SK-N-SH treated with all-trans-retinoic acid at 6 μM for 48 hours (cell line): ENCODE measurements at regions not wholly inside any gene's neighbourhood (a gene's known extent, or its start where the extent isn't known, plus 50 kb on each side); places are given as distances from the start of the nearest gene placed in this dataset.

ENCODE experiments used
- ATAC-seq: fragments of 200-7000 bp; cut with Tn5 transposase; 3 replicates; pipeline ENCODE4 v1.9.1; 2020; ENCODE audit warnings: mild to moderate bottlenecking, moderate library complexity
- ARNTL ChIP-seq: fragments of 450-650 bp; formaldehyde crosslinking; IDR thresholded peaks from 2 replicates; pipeline ENCODE4 v1.5.0; 2020; ENCODE audit warnings: low read depth, mild to moderate bottlenecking, moderate library complexity, borderline replicate concordance
- BACH2 ChIP-seq: fragments of 250-450 bp; sonication (Bioruptor Pico); IDR thresholded peaks from 2 replicates; pipeline ENCODE4 v1.9.0; 2021; ENCODE audit warnings: mild to moderate bottlenecking, borderline replicate concordance
- CSDC2 ChIP-seq: fragments of 250-450 bp; sonication (Bioruptor Pico); IDR thresholded peaks from 2 replicates; pipeline ENCODE4 v1.5.0; 2020; ENCODE audit warnings: mild to moderate bottlenecking, moderate library complexity
- ESRRG ChIP-seq: fragments of 250-450 bp; sonication (Bioruptor Pico); IDR thresholded peaks from 2 replicates; pipeline ENCODE4 v1.6.1; 2021; ENCODE audit warnings: mild to moderate bottlenecking
- GLIS3 ChIP-seq: fragments of 250-450 bp; sonication (Bioruptor Pico); IDR thresholded peaks from 2 replicates; pipeline ENCODE4 v1.5.0; 2020; ENCODE audit warnings: mild to moderate bottlenecking, moderate library complexity
- ISL1 ChIP-seq: fragments of 250-450 bp; sonication (Bioruptor Pico); IDR thresholded peaks from 2 replicates; pipeline ENCODE4 v2.1.2; 2022; ENCODE audit warnings: mild to moderate bottlenecking, moderate library complexity
- OSR1 ChIP-seq: fragments of 250-450 bp; sonication (Bioruptor Pico); IDR thresholded peaks from 2 replicates; pipeline ENCODE4 v1.8.0; 2022; ENCODE audit warnings: moderate library complexity, mild to moderate bottlenecking, inconsistent platforms
- PPARA ChIP-seq: fragments of 250-450 bp; sonication (Bioruptor Pico); IDR thresholded peaks from 2 replicates; pipeline ENCODE4 v1.5.0; 2020; ENCODE audit warnings: mild to moderate bottlenecking, borderline replicate concordance
- RARB ChIP-seq: fragments of 250-450 bp; sonication (Bioruptor Pico); IDR thresholded peaks from 2 replicates; pipeline ENCODE4 v1.8.0; 2021; ENCODE audit warnings: mild to moderate bottlenecking, moderate library complexity
- SNAI2 ChIP-seq: fragments of 250-450 bp; sonication (Bioruptor Pico); IDR thresholded peaks from 2 replicates; pipeline ENCODE4 v1.5.0; 2020; ENCODE audit warnings: mild to moderate bottlenecking, moderate library complexity
- TCF4 ChIP-seq: fragments of 250-450 bp; sonication (Bioruptor Pico); IDR thresholded peaks from 2 replicates; pipeline ENCODE4 v1.8.0; 2021; ENCODE audit warnings: mild to moderate bottlenecking, moderate library complexity, borderline replicate concordance
- TOX ChIP-seq: fragments of 250-450 bp; sonication (Bioruptor Pico); IDR thresholded peaks from 2 replicates; pipeline ENCODE4 v1.8.0; 2021; ENCODE audit warnings: mild to moderate bottlenecking, moderate library complexity, borderline replicate concordance
- ZFP3 ChIP-seq: fragments of 250-450 bp; sonication (Bioruptor Pico); IDR thresholded peaks from 2 replicates; pipeline ENCODE4 v1.5.0; 2020; ENCODE audit warnings: mild to moderate bottlenecking, moderate library complexity
- ZFP30 ChIP-seq: fragments of 450-650 bp; formaldehyde crosslinking; IDR thresholded peaks from 2 replicates; pipeline ENCODE4 v1.5.0; 2022; ENCODE audit warnings: mild to moderate bottlenecking, moderate library complexity
- ZNF565 ChIP-seq: fragments of 450-650 bp; formaldehyde crosslinking; conservative IDR thresholded peaks from 2 replicates; pipeline ENCODE4 v1.5.0; 2020; ENCODE audit warnings: low read depth, mild to moderate bottlenecking, moderate library complexity
- ZNF8 ChIP-seq: fragments of 450-650 bp; formaldehyde crosslinking; IDR thresholded peaks from 2 replicates; pipeline ENCODE4 v1.5.0; 2020; ENCODE audit warnings: mild to moderate bottlenecking, moderate library complexity
- TF ChIP-seq, protein P1 (sequence below): fragments of 250-450 bp; sonication (Bioruptor Pico); IDR thresholded peaks from 2 replicates; pipeline ENCODE4 v1.5.1; 2020; ENCODE audit warnings: low read depth, mild to moderate bottlenecking, moderate library complexity
- TF ChIP-seq, protein P2 (sequence below): fragments of 250-450 bp; sonication (Bioruptor Pico); IDR thresholded peaks from 2 replicates; pipeline ENCODE4 v1.5.1; 2021; ENCODE audit warnings: mild to moderate bottlenecking, moderate library complexity
- TF ChIP-seq, protein P3 (sequence below): fragments of 250-450 bp; sonication (Bioruptor Pico); IDR thresholded peaks from 2 replicates; pipeline ENCODE4 v1.8.0; 2020; ENCODE audit warnings: mild to moderate bottlenecking, moderate library complexity, borderline replicate concordance
- TF ChIP-seq, protein P4 (sequence below): fragments of 250-450 bp; sonication (Bioruptor Pico); IDR thresholded peaks from 2 replicates; pipeline ENCODE4 v1.8.0; 2021; ENCODE audit warnings: low read depth, mild to moderate bottlenecking, moderate library complexity, borderline replicate concordance
- TF ChIP-seq, protein P5 (sequence below): fragments of 250-450 bp; sonication (Bioruptor Pico); IDR thresholded peaks from 2 replicates; pipeline ENCODE4 v1.5.0; 2020; ENCODE audit warnings: mild to moderate bottlenecking, moderate library complexity

DNA sequence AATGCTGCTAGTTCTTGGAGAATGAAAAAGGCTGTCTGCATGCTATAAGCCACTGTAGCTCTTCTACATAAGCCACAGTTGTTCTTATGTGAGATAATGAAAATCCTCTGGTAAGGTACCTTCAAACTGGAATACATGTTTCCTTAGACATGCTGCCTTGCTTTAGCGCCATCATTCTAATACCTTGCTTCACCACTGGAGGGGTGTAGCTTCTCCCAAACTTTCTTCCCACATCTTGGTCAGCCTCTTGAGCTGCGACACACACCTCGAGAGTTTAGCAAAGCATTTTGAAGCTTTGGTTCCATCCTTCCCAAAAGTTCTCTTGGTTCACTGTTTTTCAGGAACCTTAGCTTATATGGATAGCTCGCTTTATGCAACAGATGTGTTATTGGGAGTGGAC lies 69.5 kb downstream of the NKX2-1 start (continued):
- TF ChIP-seq, protein P1, sequence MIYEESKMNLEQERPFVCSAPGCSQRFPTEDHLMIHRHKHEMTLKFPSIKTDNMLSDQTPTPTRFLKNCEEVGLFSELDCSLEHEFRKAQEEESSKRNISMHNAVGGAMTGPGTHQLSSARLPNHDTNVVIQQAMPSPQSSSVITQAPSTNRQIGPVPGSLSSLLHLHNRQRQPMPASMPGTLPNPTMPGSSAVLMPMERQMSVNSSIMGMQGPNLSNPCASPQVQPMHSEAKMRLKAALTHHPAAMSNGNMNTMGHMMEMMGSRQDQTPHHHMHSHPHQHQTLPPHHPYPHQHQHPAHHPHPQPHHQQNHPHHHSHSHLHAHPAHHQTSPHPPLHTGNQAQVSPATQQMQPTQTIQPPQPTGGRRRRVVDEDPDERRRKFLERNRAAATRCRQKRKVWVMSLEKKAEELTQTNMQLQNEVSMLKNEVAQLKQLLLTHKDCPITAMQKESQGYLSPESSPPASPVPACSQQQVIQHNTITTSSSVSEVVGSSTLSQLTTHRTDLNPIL (CRISPR knock-in tag) = no peak
- no peak for TF ChIP-seq TOX
- TF ChIP-seq CSDC2 = no peak
- TF ChIP-seq TCF4 (CRISPR knock-in tag) = no peak

DNA sequence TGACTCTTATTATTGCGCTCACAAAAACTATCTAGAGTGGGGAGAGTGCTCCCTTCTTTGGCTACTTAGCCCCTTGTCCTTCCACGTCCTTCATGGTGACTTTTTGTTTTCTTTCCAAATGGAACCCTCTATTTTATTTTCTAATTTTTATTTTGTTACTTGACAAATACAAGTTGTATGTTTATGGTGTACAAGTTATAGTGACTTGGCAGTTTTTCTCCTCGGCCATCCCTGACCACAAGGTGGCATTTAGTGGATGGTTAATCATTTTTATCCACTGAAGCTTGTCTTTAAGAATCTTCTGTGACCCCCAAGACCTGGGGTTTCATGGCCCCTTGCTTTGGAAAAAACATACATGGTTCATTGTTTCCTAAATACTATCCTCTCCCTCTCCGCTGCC lies 70.1 kb downstream of the NKX2-1 start:
- TF ChIP-seq PPARA (CRISPR knock-in tag) = no peak
- no peak for TF ChIP-seq ZNF565 (CRISPR knock-in tag)
- no peak for TF ChIP-seq OSR1 (CRISPR knock-in tag)
- no peak for TF ChIP-seq ZNF8 (CRISPR knock-in tag)
- no peak for TF ChIP-seq ARNTL
- no peak for TF ChIP-seq GLIS3 (CRISPR knock-in tag)
- TF ChIP-seq, all 23 proteins: peak for 0
- no peak for ATAC-seq

DNA sequence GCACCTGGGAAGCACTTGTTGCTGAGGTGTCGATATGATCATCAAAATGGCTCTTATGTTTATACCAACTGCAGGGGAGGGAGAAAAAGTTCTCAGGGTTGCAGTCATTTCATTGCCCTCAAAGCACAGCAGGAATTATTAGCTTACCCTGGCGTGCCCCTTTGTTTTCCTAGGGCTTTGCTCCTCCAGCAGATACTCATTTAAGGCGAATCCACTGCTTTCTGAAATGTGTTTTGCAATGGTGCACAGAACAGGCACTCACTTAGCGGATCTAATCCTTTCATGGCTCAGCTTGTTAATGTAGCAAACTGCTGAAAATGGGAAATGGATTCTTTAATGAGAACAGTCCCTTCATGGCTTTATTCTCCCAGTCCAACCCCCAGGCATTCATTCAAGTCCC lies 76.7 kb downstream of the NKX2-1 start:
- no peak for ATAC-seq
- TF ChIP-seq, protein P1 (CRISPR knock-in tag) = no peak
- TF ChIP-seq, protein P2, sequence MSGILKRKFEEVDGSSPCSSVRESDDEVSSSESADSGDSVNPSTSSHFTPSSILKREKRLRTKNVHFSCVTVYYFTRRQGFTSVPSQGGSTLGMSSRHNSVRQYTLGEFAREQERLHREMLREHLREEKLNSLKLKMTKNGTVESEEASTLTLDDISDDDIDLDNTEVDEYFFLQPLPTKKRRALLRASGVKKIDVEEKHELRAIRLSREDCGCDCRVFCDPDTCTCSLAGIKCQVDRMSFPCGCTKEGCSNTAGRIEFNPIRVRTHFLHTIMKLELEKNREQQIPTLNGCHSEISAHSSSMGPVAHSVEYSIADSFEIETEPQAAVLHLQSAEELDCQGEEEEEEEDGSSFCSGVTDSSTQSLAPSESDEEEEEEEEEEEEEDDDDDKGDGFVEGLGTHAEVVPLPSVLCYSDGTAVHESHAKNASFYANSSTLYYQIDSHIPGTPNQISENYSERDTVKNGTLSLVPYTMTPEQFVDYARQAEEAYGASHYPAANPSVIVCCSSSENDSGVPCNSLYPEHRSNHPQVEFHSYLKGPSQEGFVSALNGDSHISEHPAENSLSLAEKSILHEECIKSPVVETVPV = no peak
- TF ChIP-seq ZFP30 (CRISPR knock-in tag) (no peak), ESRRG (no peak), ARNTL (no peak), TOX (no peak), SNAI2 (no peak), ISL1 (CRISPR knock-in tag) (no peak), ZNF8 (CRISPR knock-in tag) (no peak), ZFP3 (CRISPR knock-in tag) (no peak), GLIS3 (CRISPR knock-in tag) (no peak)
- TF ChIP-seq, protein P3, sequence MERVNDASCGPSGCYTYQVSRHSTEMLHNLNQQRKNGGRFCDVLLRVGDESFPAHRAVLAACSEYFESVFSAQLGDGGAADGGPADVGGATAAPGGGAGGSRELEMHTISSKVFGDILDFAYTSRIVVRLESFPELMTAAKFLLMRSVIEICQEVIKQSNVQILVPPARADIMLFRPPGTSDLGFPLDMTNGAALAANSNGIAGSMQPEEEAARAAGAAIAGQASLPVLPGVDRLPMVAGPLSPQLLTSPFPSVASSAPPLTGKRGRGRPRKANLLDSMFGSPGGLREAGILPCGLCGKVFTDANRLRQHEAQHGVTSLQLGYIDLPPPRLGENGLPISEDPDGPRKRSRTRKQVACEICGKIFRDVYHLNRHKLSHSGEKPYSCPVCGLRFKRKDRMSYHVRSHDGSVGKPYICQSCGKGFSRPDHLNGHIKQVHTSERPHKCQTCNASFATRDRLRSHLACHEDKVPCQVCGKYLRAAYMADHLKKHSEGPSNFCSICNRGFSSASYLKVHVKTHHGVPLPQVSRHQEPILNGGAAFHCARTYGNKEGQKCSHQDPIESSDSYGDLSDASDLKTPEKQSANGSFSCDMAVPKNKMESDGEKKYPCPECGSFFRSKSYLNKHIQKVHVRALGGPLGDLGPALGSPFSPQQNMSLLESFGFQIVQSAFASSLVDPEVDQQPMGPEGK (CRISPR knock-in tag) = no peak
- TF ChIP-seq, protein P4, sequence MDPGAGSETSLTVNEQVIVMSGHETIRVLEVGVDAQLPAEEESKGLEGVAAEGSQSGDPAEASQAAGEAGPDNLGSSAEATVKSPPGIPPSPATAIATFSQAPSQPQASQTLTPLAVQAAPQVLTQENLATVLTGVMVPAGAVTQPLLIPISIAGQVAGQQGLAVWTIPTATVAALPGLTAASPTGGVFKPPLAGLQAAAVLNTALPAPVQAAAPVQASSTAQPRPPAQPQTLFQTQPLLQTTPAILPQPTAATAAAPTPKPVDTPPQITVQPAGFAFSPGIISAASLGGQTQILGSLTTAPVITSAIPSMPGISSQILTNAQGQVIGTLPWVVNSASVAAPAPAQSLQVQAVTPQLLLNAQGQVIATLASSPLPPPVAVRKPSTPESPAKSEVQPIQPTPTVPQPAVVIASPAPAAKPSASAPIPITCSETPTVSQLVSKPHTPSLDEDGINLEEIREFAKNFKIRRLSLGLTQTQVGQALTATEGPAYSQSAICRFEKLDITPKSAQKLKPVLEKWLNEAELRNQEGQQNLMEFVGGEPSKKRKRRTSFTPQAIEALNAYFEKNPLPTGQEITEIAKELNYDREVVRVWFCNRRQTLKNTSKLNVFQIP (CRISPR knock-in tag) = no peak

DNA sequence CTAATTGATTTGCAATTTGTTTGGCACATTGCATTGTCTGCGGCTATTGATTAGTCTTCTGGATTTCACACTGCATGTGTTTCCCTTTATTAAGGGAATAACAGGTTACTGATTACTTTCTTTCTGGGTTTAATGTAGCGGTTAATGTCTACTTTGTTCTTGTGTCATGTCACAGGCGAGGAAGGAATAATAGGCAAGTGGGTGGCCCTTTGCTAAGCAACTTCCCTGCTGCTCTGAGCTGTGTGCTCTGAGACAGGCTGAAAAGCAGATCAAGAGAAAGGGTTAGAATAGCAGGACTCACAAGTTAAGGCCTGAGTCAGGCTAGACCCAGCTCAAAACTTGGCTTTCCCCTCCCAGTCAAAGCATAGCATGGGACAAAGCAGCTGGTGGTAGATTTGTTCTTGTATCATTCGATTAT lies 77.2 kb downstream of the NKX2-1 start:
- no peak for TF ChIP-seq GLIS3 (CRISPR knock-in tag)
- no peak for TF ChIP-seq PPARA (CRISPR knock-in tag)
- no peak for TF ChIP-seq RARB
- no peak for TF ChIP-seq TOX
- no peak for TF ChIP-seq TCF4 (CRISPR knock-in tag)
- no peak for TF ChIP-seq ESRRG
- TF ChIP-seq SNAI2 = no peak
- TF ChIP-seq, protein P3 (CRISPR knock-in tag) = no peak
- no peak for TF ChIP-seq ZNF565 (CRISPR knock-in tag)
- TF ChIP-seq ARNTL = no peak
- TF ChIP-seq OSR1 (CRISPR knock-in tag) = no peak
- no peak for TF ChIP-seq ZFP3 (CRISPR knock-in tag)
- TF ChIP-seq, protein P5, sequence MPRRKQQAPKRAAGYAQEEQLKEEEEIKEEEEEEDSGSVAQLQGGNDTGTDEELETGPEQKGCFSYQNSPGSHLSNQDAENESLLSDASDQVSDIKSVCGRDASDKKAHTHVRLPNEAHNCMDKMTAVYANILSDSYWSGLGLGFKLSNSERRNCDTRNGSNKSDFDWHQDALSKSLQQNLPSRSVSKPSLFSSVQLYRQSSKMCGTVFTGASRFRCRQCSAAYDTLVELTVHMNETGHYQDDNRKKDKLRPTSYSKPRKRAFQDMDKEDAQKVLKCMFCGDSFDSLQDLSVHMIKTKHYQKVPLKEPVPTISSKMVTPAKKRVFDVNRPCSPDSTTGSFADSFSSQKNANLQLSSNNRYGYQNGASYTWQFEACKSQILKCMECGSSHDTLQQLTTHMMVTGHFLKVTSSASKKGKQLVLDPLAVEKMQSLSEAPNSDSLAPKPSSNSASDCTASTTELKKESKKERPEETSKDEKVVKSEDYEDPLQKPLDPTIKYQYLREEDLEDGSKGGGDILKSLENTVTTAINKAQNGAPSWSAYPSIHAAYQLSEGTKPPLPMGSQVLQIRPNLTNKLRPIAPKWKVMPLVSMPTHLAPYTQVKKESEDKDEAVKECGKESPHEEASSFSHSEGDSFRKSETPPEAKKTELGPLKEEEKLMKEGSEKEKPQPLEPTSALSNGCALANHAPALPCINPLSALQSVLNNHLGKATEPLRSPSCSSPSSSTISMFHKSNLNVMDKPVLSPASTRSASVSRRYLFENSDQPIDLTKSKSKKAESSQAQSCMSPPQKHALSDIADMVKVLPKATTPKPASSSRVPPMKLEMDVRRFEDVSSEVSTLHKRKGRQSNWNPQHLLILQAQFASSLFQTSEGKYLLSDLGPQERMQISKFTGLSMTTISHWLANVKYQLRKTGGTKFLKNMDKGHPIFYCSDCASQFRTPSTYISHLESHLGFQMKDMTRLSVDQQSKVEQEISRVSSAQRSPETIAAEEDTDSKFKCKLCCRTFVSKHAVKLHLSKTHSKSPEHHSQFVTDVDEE (CRISPR knock-in tag) = no peak
- TF ChIP-seq BACH2 (CRISPR knock-in tag) = no peak
- TF ChIP-seq, protein P4 (CRISPR knock-in tag) = no peak
- ATAC-seq = no peak
